Liver (tissue), 3 donors: ENCODE measurements at regions not wholly inside any gene's neighbourhood (a gene's known extent, or its start where the extent isn't known, plus 50 kb on each side); places are given as distances from the start of the nearest gene placed in this dataset.

Source experiments
- CTCF ChIP-seq: fragments of 150-350 bp; IDR thresholded peaks from 2 replicates; pipeline ENCODE4 v1.5.1; 2017; ENCODE audit warnings: improper control_type of control experiment, low read depth, low read length; ENCODE audit not compliant: missing input control
- EGR1 ChIP-seq, 2 donors: IDR thresholded peaks; 2 replicates each; pipeline ENCODE4 v1.6.1; 2016 to 2018; ENCODE audit warnings: antibody characterized with exemption in 2 of 2, low read depth in 2 of 2
- HNF4A ChIP-seq, 2 donors: conservative IDR thresholded peaks; 2 replicates each; pipeline ENCODE4 v1.6.1; 2016; ENCODE audit warnings: antibody characterized with exemption in 2 of 2, mild to moderate bottlenecking in 2 of 2
- JUND ChIP-seq, 2 donors: IDR thresholded peaks; 2 replicates each; pipeline ENCODE4 v1.6.1; 2016; ENCODE audit warnings: antibody characterized with exemption in 2 of 2
- MAX ChIP-seq: IDR thresholded peaks from 2 replicates; pipeline ENCODE4 v1.6.1; 2016; ENCODE audit warnings: antibody characterized with exemption
- NR2F2 ChIP-seq: IDR thresholded peaks from 2 replicates; pipeline ENCODE4 v1.6.1; 2016; ENCODE audit warnings: antibody characterized with exemption
- RAD21 ChIP-seq, 2 donors: IDR thresholded peaks; 2 replicates each; pipeline ENCODE4 v1.6.1; 2016; ENCODE audit warnings: antibody characterized with exemption in 2 of 2, mild to moderate bottlenecking in 2 of 2
- REST ChIP-seq: IDR thresholded peaks from 2 replicates; pipeline ENCODE4 v1.6.1; 2016; ENCODE audit warnings: antibody characterized with exemption, mild to moderate bottlenecking
- TAF1 ChIP-seq: conservative IDR thresholded peaks from 2 replicates; pipeline ENCODE4 v1.6.1; 2016; ENCODE audit warnings: antibody characterized with exemption, mild to moderate bottlenecking
- YY1 ChIP-seq: IDR thresholded peaks from 2 replicates; pipeline ENCODE4 v1.6.1; 2016; ENCODE audit warnings: antibody characterized with exemption, mild to moderate bottlenecking
- ZBTB33 ChIP-seq: IDR thresholded peaks from 2 replicates; pipeline ENCODE4 v1.6.1; 2016; ENCODE audit warnings: antibody characterized with exemption
- donor health status: healthy.
- donor health status: healthy.

- TF ChIP-seq EGR1 (IDR thresholded peaks at IDR 0.05; ENCODE audit: low read depth in 2 of 2) (no peak), CTCF (no peak), HNF4A (conservative IDR thresholded peaks at IDR 0.05) (no peak), REST (no peak), TAF1 (no peak), MAX (no peak), RAD21 (IDR thresholded peaks at IDR 0.05) (no peak), ZBTB33 (no peak), YY1 (no peak), JUND (IDR thresholded peaks at IDR 0.05) (no peak), NR2F2 (no peak)
Observed at GRCh38 chr2:107462181-107462580, 364.5 kb upstream of the RGPD4 start.
